HG03571 (cell line): ENCODE measurements at regions not wholly inside any gene's neighbourhood (a gene's known extent, or its start where the extent isn't known, plus 50 kb on each side); places are given as distances from the start of the nearest gene placed in this dataset.
"Not testable (repeated sequence)": the region's sequence is repeated elsewhere in the genome, so short reads cannot be mapped to it uniquely, and the experiment has no call there.

Experiments
- ATAC-seq: cut with Tn5 transposase; IDR thresholded peaks from one replicate; pipeline ENCODE4 v1.9.1; 2021; ENCODE audit not compliant: unreplicated experiment

- ATAC-seq: no peak
These were observed 635.4 kb upstream of the ATXN7L3B start for GRCh38 chr12:73902260-73902659.

DNA sequence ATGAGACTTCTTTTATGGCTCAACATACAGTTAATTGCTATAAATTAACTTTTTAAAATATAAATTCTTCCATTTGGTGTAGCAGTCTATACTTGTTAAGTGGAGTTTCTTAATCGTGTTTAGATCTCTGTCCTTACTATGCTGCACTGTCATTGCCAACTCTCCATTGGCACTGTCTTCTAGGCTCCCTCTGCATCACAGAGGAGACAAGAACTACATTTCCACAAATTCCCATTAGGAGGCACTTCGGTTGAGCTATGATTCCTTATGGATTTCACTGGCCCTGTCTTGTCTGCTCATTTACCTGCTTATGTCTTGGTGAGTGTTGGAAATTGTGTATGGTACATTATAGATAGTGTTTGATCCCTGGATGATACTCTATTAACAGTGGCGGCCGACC lies 630.9 kb upstream of the ATXN7L3B start:
- no peak for ATAC-seq

- no peak for ATAC-seq
These were observed 601.8 kb upstream of the ATXN7L3B start for GRCh38 chr12:73935817-73936216.

DNA sequence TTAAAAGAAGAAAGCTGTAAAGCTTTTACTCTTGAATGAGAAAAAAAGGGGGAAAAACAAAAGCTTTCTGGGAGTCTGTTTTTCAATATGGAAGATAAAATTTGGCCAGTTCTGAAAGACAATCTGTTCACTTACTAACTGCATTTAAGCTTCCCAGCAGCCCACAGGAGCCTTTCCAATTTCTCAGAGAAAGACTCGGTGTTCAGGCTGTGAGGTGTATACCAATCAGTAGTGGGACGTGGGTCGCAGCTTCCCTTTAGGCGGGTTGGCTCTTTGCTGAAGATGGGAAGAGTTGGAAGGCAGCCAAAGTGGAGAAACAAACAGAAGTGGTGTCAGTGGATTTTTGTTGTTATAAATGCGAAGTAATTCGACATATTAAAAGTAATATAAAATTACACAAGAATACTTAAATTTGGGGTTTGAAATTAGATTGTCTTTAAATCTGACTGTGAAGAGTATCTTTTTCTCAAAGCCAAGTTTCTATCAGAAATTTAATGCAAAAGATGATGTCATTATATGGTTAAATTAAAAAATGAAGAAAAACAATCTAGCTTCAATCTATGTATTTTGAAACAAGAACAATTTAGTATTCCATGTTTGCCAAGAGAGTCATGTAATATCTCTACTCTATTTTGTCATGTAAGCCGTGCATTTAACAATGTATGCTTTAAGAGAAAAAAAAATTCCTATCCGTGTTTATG lies 590.2 kb upstream of the ATXN7L3B start:
- ATAC-seq: no peak

DNA sequence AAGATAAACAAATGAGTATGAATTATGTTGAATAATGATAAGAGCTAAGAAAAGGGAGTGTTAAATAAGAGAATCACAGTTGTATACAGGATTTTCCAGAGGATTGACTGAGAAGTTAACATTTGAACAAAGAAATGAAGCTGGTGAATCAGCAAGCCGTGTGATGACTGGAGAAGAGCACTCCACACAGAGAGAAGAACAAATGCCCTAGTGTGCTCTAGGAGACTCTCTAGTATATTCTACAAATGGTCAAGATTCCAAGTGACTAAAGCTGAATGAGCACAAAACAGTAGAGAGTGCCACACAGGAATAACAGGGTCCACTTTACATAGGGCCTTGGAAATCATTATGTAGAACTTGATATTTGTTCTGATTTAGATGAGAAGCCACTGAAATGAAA lies 587.1 kb upstream of the ATXN7L3B start:
- no peak for ATAC-seq

GRCh38 chr12:73951956-73952703 lies 585.5 kb upstream of the ATXN7L3B start:
- no peak for ATAC-seq

DNA sequence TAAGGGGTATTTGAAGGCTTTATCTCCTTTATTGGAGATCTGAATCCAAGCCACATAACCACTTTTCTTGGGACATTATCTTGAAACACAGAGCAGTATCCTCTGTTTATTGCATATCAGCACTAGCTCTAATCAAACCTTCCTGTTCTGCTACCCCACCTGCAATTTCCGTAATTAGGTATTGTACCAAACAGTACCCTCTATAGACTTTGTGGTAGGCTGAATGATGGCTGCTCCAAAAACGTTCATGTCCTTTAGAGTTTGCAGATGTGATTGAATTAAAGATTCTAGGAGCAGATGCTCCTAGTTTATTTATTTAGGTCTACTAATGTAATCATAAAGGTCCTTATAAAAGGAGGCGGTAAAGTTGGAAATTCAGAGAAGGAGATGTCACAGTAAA lies 573.0 kb upstream of the ATXN7L3B start:
- no peak for ATAC-seq

GRCh38 chr12:73973486-73973885 lies 564.1 kb upstream of the ATXN7L3B start:
- ATAC-seq: no peak

DNA sequence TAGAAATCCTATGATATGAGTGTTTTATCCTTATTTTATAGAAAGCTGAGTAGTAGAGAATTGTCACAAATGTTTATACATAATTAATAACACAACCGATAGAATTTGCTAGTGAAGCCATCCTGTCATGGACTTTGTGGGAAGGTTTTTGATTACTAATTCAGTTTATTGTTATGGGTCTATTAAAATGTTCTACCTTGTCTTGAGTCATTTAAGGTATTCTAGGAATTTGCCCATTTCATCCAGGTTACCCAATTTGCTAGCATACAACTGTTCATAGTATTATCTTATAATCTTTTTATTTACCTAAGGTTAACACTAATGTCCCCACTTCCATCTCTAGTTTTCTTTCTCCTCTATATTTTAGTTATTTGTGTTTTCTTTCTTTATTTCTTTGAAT lies 553.1 kb upstream of the ATXN7L3B start:
- ATAC-seq: no peak

- no peak for ATAC-seq
These were observed 546.5 kb upstream of the ATXN7L3B start for GRCh38 chr12:73991138-73991537.

DNA sequence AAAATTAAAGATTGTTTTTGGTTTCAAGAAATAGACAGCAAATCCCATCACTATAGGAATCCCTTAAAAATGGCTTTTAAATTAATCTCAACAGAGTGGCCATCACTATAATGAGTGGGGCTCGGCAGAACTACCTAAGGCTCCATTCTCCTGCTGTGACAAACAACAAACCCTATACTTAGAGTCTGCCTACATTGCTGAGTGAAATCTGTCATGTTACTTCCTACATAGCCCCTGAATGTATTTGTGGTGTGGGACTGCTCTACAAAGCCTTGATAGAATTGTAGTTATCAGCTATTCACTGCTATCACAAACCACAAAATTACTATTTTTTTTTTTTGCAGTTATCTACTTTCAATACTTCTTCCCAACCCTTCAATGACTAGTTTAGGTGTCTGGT lies 538.7 kb upstream of the ATXN7L3B start:
- ATAC-seq: no peak

- no peak for ATAC-seq
These were observed 522.5 kb upstream of the ATXN7L3B start for GRCh38 chr12:74015118-74015517.

- ATAC-seq: not testable (repeated sequence)
These were observed 521.3 kb upstream of the ATXN7L3B start for GRCh38 chr12:74016324-74016723.

DNA sequence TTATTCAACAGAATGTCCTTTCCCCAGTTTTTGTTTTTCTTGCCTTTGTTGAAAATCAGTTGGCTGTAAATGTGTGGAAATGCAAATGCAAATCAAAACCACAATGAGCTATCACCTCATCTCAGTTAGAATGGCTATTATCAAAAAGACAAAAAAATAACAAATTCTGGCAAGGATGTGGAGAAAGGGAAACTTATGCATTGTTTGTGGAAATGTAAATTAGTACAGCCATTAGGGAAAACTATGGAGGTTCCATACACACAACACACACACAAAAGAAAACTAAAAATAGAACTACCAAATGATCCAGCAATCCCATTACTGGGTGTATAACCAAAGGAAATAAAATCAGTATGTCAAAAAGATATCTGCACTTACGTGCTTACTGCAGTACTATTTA lies 518.8 kb upstream of the ATXN7L3B start:
- ATAC-seq: no peak

DNA sequence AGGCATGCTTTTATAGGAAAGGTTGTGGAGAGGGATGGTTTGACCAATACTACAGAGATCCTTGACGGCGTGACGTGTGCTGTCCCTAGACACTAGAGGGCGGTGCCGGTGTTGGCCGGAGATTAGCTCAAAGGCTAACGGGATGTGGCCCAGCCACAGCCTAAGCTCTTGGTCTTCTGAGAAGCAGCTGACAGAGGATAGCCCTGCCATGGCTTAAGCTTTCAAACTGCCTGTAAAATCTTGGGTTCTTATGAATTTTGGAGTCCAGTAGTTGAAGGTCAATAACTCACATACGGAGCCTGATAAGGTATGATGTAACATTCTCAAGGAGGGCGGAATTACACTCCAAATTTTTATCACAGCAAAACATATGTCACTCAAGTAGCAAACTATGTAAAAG lies 515.7 kb upstream of the ATXN7L3B start:
- peak; percentile 92 for ATAC-seq

DNA sequence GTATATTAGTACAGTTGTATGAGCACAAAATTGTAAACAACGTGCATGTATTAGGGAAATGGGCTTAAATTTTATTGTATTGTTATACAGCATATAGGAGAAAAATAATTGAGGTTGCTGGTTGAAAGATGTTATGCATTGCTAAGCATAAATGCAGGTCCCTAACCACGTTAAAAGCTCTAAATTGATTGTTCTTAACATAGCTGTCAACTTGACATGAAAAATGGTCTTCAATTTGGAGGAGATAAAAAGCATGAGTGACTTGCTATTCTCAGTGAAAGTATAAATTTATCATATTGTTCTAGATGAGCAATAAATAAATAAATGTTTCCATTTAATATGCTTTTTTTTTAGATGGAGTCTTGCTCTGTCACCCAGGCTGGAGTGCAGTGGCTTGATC lies 506.6 kb upstream of the ATXN7L3B start:
- ATAC-seq: no peak

DNA sequence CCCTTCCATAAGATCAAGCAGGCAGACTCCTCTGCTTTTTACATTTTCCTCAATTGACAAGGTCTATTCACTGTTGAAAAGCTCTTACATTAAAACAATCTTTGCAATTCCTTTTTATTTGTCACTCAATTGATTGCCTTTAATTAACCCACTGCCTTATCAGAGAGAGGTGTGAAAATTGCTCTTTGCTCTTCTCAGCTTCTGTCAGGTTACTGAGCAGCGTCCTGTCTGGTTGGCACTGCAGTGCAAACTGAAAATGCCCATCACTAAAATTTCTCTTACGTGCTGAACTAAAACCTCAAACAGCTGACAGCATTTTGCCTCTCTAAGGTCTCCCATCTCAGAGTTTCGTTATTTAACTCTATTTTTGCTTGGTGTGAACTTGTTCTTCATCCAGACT lies 504.1 kb upstream of the ATXN7L3B start:
- ATAC-seq: no peak

- not testable (repeated sequence) for ATAC-seq
These were observed 498.5 kb upstream of the ATXN7L3B start for GRCh38 chr12:74039138-74039537.

DNA sequence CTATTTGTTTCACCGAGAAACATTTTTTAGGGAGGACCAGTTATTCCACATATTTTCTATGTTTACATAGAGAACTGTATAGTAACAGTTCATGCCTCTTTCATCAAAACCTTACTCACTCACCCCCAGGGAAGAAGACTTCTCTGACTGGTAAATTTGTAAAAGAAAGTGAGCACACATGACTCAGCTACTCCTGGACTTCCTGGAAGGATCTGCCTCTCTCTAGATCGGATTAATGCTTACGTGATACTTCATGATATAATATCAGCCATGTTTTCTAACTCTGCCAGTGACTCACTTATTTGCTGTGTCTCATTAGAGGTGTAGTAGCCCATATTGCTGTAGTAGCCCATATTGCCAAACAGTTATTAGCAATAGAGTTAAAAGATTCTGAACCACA lies 494.3 kb upstream of the ATXN7L3B start:
- no peak for ATAC-seq

- no peak for ATAC-seq
These were observed 488.3 kb upstream of the ATXN7L3B start for GRCh38 chr12:74049348-74049747.

DNA sequence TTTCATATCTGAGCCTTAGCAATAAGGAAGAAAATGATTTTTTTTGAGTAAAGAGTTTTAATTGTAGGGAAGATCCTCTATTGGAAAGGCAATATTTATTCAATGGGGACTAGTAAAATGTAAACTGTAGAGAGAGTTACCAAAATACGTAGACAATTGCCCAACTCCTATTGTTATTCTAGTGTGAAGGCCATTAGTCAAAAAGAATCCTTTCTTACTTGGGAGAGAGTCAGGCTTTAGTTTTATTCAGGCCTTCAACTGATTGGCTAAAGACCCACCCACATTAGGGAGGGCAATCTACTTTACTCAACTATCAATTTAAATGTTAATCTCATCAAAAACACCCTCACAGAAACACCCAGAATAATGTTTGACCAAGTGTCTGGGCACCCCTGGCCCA lies 485.8 kb upstream of the ATXN7L3B start:
- ATAC-seq: no peak

DNA sequence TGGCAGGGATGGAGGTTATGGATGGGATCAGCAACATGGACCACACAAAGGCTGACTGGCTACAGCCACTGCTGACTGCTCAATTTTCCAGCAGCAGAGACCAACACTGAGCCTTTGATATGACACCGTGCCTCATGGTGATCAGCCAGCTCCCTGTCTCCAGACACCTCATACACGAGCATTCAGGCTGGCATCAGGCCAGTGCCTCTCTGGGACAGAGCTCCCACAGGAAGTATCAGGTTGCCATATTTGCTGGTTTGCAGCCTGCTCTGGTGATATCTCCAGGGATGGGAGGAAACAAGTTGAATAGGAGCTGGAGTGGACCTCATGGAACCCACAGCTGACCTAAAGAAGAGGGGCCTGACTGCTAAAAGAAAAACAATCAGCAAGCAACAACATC lies 471.2 kb upstream of the ATXN7L3B start:
- ATAC-seq: no peak

DNA sequence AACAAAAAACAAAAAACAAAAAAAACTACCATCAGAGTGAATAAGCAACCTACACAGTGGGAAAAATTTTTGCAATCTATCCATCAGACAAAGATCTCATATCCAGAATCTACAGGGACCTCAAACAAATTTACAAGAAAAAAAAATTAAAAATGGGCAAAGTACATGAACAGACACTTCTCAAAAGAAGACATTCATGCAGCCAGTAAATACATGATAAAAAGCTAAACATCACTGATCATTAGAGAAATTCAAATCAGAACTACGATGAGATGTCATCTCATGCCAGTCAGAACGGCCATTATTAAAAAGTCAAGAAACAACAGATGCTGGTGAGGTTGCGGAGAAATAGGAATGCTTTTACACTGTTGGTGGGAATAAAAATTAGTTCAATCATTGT lies 466.5 kb upstream of the ATXN7L3B start:
- no peak for ATAC-seq
